Mesenchymal stem cell (in vitro differentiated cells and primary cell): ENCODE measurements at regions not wholly inside any gene's neighbourhood (a gene's known extent, or its start where the extent isn't known, plus 50 kb on each side); places are given as distances from the start of the nearest gene placed in this dataset.
"Not testable (repeated sequence)": the region's sequence is repeated elsewhere in the genome, so short reads cannot be mapped to it uniquely, and the experiment has no call there.

Experiments used
- DNase-seq: peaks from one replicate; pipeline ENCODE4 v3.0.0-alpha.2; 2013
- H2AFZ ChIP-seq: one replicate; pipeline ENCODE4 v1.6.1; 2013; ENCODE audit warnings: low read depth, mild to moderate bottlenecking, control low read depth, inconsistent platforms, low read length, moderate library complexity
- H2AK5ac ChIP-seq: 2 replicates; pipeline ENCODE4 v1.6.1; 2013; ENCODE audit warnings: low read length, moderate library complexity, mild to moderate bottlenecking, inconsistent platforms; ENCODE audit not compliant: severe bottlenecking
- H2BK120ac ChIP-seq: one replicate; pipeline ENCODE4 v1.6.1; 2013; ENCODE audit warnings: low read depth, mild to moderate bottlenecking, inconsistent platforms, low read length, moderate library complexity
- H2BK12ac ChIP-seq, 2 experiments: one replicate each; pipeline ENCODE4 v1.6.1; 2013; ENCODE audit warnings: inconsistent platforms in 2 of 2, low read length in 2 of 2, mild to moderate bottlenecking in 2 of 2, moderate library complexity in 2 of 2, control low read depth in 1 of 2
- H2BK15ac ChIP-seq: one replicate; pipeline ENCODE4 v1.6.1; 2013; ENCODE audit warnings: mild to moderate bottlenecking, low read depth, inconsistent platforms; ENCODE audit not compliant: poor library complexity, severe bottlenecking
- H2BK5ac ChIP-seq: 2 replicates; pipeline ENCODE4 v1.6.1; 2013; ENCODE audit warnings: low read depth, mild to moderate bottlenecking, low read length, control low read depth, inconsistent platforms; ENCODE audit not compliant: poor library complexity, severe bottlenecking
- H3K14ac ChIP-seq, 2 experiments: one replicate each; pipeline ENCODE4 v1.6.1; 2013; ENCODE audit warnings: inconsistent platforms in 2 of 2, low read length in 2 of 2, control low read depth in 1 of 2, mild to moderate bottlenecking in 1 of 2, moderate library complexity in 1 of 2
- H3K18ac ChIP-seq, 2 experiments: one replicate each; pipeline ENCODE4 v1.6.1; 2013; ENCODE audit warnings: inconsistent platforms in 2 of 2, low read length in 2 of 2, control low read depth in 1 of 2, low read depth in 1 of 2, mild to moderate bottlenecking in 1 of 2
- H3K23ac ChIP-seq, 2 experiments: one replicate each; pipeline ENCODE4 v1.6.1; 2013; ENCODE audit warnings: inconsistent platforms in 2 of 2, low read length in 2 of 2, mild to moderate bottlenecking in 2 of 2, moderate library complexity in 2 of 2, control low read depth in 1 of 2
- H3K27ac ChIP-seq: 2 replicates; pipeline ENCODE4 v1.5.1; 2013; ENCODE audit warnings: mild to moderate bottlenecking, moderate library complexity, low read length, control low read depth, inconsistent platforms; ENCODE audit not compliant: poor library complexity, severe bottlenecking
- H3K27me3 ChIP-seq, 2 experiments: 2 replicates each; pipeline versions ENCODE4 v1.6.1 to v1.7.0; 2013; ENCODE audit warnings: low read length in 2 of 2, mild to moderate bottlenecking in 2 of 2, moderate library complexity in 2 of 2, control low read depth in 1 of 2, inconsistent platforms in 1 of 2; ENCODE audit not compliant: control insufficient read depth in 1 of 2, insufficient read depth in 1 of 2
- H3K36me3 ChIP-seq, 2 experiments: 2 replicates each; pipeline versions ENCODE4 v1.6.1 to v1.7.0; 2013; ENCODE audit warnings: low read length in 2 of 2, control low read depth in 1 of 2, inconsistent platforms in 1 of 2, low read depth in 1 of 2, mild to moderate bottlenecking in 1 of 2; ENCODE audit not compliant: insufficient read depth in 2 of 2, control insufficient read depth in 1 of 2
- H3K4ac ChIP-seq, 2 experiments: one replicate each; pipeline ENCODE4 v1.6.1; 2013; ENCODE audit warnings: inconsistent platforms in 2 of 2, low read length in 2 of 2, mild to moderate bottlenecking in 2 of 2, moderate library complexity in 2 of 2, control low read depth in 1 of 2, low read depth in 1 of 2
- H3K4me1 ChIP-seq: 2 replicates; pipeline ENCODE4 v1.6.1; 2013; ENCODE audit warnings: low read depth, low read length, control low read depth; ENCODE audit not compliant: control insufficient read depth, insufficient read depth
- H3K4me2 ChIP-seq: 2 replicates; pipeline ENCODE4 v1.6.1; 2013; ENCODE audit warnings: low read length, mild to moderate bottlenecking, inconsistent platforms; ENCODE audit not compliant: poor library complexity, severe bottlenecking
- H3K4me3 ChIP-seq, 2 experiments: 2 replicates each; pipeline versions ENCODE4 v1.5.1 to v1.7.0; 2013; ENCODE audit warnings: low read length in 2 of 2, mild to moderate bottlenecking in 2 of 2, control low read depth in 1 of 2, low read depth in 1 of 2; ENCODE audit not compliant: insufficient read depth in 1 of 2
- H3K79me1 ChIP-seq: replicated peaks from 2 replicates; pipeline ENCODE4 v1.6.1; 2013; ENCODE audit warnings: mild to moderate bottlenecking, control low read depth, low read length, inconsistent platforms; ENCODE audit not compliant: poor library complexity, severe bottlenecking
- H3K9ac ChIP-seq: 2 replicates; pipeline ENCODE4 v1.7.0; 2013; ENCODE audit warnings: mild to moderate bottlenecking, low read length, moderate library complexity
- H3K9me3 ChIP-seq: 2 replicates; pipeline ENCODE4 v1.7.0; 2013; ENCODE audit warnings: mild to moderate bottlenecking, low read length; ENCODE audit not compliant: control insufficient read depth
- H4K8ac ChIP-seq: one replicate; pipeline ENCODE4 v1.6.1; 2013; ENCODE audit warnings: inconsistent platforms, mild to moderate bottlenecking, low read length, moderate library complexity
- H4K91ac ChIP-seq: one replicate; pipeline ENCODE4 v1.6.1; 2013; ENCODE audit warnings: mild to moderate bottlenecking, low read length, inconsistent platforms
- WGBS: methylation state at CpG from one replicate; pipeline ENCODE4 v1.1.7; 2013; ENCODE audit warnings: mixed read lengths; 5-methylcytosine and 5-hydroxymethylcytosine counted together

GRCh38 chr7:131934452-131934851 is 378.0 kb upstream of the PODXL start:
- Histone ChIP-seq H2BK15ac (no peak overlapping the region), H3K23ac (no peak overlapping the region), H2BK12ac (no peak overlapping the region), H4K8ac (no peak overlapping the region), H2AK5ac (no peak overlapping the region), H3K4ac (no peak overlapping the region), H3K9me3 (no peaks in the 10 kb centered on the region), H3K4me3 (no peak overlapping the region), H3K27me3 (peaks cover 0 to 86% of the 10 kb centered on the region in 2 experiments), H3K4me2 (no peak overlapping the region), H3K9ac (no peak overlapping the region), H3K4me1 (no peaks in the 10 kb centered on the region), H3K27ac (no peak overlapping the region), H3K18ac (no peak overlapping the region), H2BK120ac (no peak overlapping the region), H3K14ac (no peak overlapping the region), H2BK5ac (no peak overlapping the region), H2AFZ (no peak overlapping the region), H4K91ac (no peak overlapping the region), H3K36me3 (no peaks in the 10 kb centered on the region), H3K79me1 (no peaks in the 10 kb centered on the region)
- 56% methylated on average over 3 of the region's 3 CpGs for WGBS
- no peak for DNase-seq

GRCh38 chr7:131933751-131934289 is 377.4 kb upstream of the PODXL start:
- Histone ChIP-seq H3K27me3 (peaks cover 0 to 93% of the 10 kb centered on the region in 2 experiments), H2BK12ac (no peak overlapping the region)

GRCh38 chr7:131933219-131933618 is 376.8 kb upstream of the PODXL start:
- H3K23ac ChIP-seq, H2BK12ac ChIP-seq, H3K27ac ChIP-seq, H2BK5ac ChIP-seq, H4K91ac ChIP-seq, H3K4me2 ChIP-seq, H3K9me3 ChIP-seq, DNase-seq, H2BK15ac ChIP-seq, H3K4me1 ChIP-seq, H3K9ac ChIP-seq, H3K18ac ChIP-seq, H4K8ac ChIP-seq, H3K79me1 ChIP-seq, H3K4me3 ChIP-seq, H2AK5ac ChIP-seq, H2BK120ac ChIP-seq, H3K36me3 ChIP-seq, H3K14ac ChIP-seq, H3K4ac ChIP-seq, H2AFZ ChIP-seq: not testable (repeated sequence)
- peaks cover 0 to 96% of the 10 kb centered on the region in 2 experiments for H3K27me3 ChIP-seq
- WGBS = 79% methylated on average over 2 of the region's 2 CpGs

More at GRCh38 chr7:131933751-131934289, 377.4 kb upstream of the PODXL start:
- no peak overlapping the region for H3K27ac ChIP-seq
- no peak overlapping the region for H2AFZ ChIP-seq
- H3K9me3 ChIP-seq = no peaks in the 10 kb centered on the region
- H2BK120ac ChIP-seq = no peak overlapping the region
- H3K4me3 ChIP-seq = no peak overlapping the region
- H3K36me3 ChIP-seq = no peaks in the 10 kb centered on the region
- WGBS = 74% methylated on average over 5 of the region's 6 CpGs
- no peaks in the 10 kb centered on the region for H3K4me1 ChIP-seq
- no peak overlapping the region for H2BK5ac ChIP-seq
- DNase-seq = no peak
- no peak overlapping the region for H3K14ac ChIP-seq
- no peak overlapping the region for H2AK5ac ChIP-seq
- H3K9ac ChIP-seq = no peak overlapping the region
- no peak overlapping the region for H3K4ac ChIP-seq
- H4K8ac ChIP-seq = no peak overlapping the region
- H3K23ac ChIP-seq = no peak overlapping the region
- no peak overlapping the region for H4K91ac ChIP-seq
- H3K18ac ChIP-seq = no peak overlapping the region
- no peaks in the 10 kb centered on the region for H3K79me1 ChIP-seq
- H2BK15ac ChIP-seq = no peak overlapping the region
- H3K4me2 ChIP-seq = no peak overlapping the region

- Histone ChIP-seq H4K91ac (no peak overlapping the region), H3K79me1 (no peaks in the 10 kb centered on the region), H3K36me3 (no peaks in the 10 kb centered on the region), H2BK120ac (no peak overlapping the region), H2BK12ac (no peak overlapping the region), H4K8ac (no peak overlapping the region), H3K9me3 (no peaks in the 10 kb centered on the region), H3K14ac (no peak overlapping the region), H3K4me1 (no peaks in the 10 kb centered on the region), H2AK5ac (no peak overlapping the region), H3K4ac (no peak overlapping the region), H2BK15ac (no peak overlapping the region), H3K4me2 (no peak overlapping the region), H3K27ac (no peak overlapping the region), H3K27me3 (peaks cover 0 to 96% of the 10 kb centered on the region in 2 experiments), H2AFZ (no peak overlapping the region), H3K23ac (no peak overlapping the region), H3K18ac (no peak overlapping the region), H3K9ac (no peak overlapping the region), H2BK5ac (no peak overlapping the region), H3K4me3 (no peak overlapping the region)
- no peak for DNase-seq
- WGBS = 43% methylated on average over 2 of the region's 5 CpGs
Observed at GRCh38 chr7:131932271-131932670, 375.8 kb upstream of the PODXL start.
